Heart right ventricle (tissue), 16 donors: ENCODE measurements at regions not wholly inside any gene's neighbourhood (a gene's known extent, or its start where the extent isn't known, plus 50 kb on each side); places are given as distances from the start of the nearest gene placed in this dataset.

Experiments
- ATAC-seq, 8 donors: fragments of 200-7000 bp; cut with Tn5 transposase; one replicate each; pipeline ENCODE4 v1.9.1; 2020; ENCODE audit warnings: mild to moderate bottlenecking in 8 of 8, moderate library complexity in 8 of 8, moderate number of reproducible peaks in 1 of 8
- DNase-seq, 2 donors: peaks; one replicate each; pipeline ENCODE4 v3.0.0-alpha.2; 2020
- H3K27ac ChIP-seq, 10 donors: fragments of 200-600 bp; sonication (generic) in 2 of 10; one replicate each; pipeline versions ENCODE4 v1.5.0 to v1.8.0; 2020 to 2022; ENCODE audit warnings: mild to moderate bottlenecking in 3 of 10
- H3K27me3 ChIP-seq, 7 donors: fragments of 200-600 bp; one replicate each; pipeline ENCODE4 v1.8.0; 2021 to 2022; ENCODE audit warnings: mild to moderate bottlenecking in 2 of 7
- H3K36me3 ChIP-seq, 9 donors: fragments of 200-600 bp; sonication (generic) in 1 of 9; one replicate each; pipeline versions ENCODE4 v1.5.0 to v1.8.0; 2020 to 2022; ENCODE audit warnings: mild to moderate bottlenecking in 2 of 9
- H3K4me1 ChIP-seq, 9 donors: fragments of 200-600 bp; sonication (generic) in 1 of 9; one replicate each; pipeline versions ENCODE4 v1.5.0 to v1.8.0; 2020 to 2022; ENCODE audit warnings: mild to moderate bottlenecking in 4 of 9
- H3K4me3 ChIP-seq, 10 donors: fragments of 200-600 bp; sonication (generic) in 2 of 10; one replicate each; pipeline versions ENCODE4 v1.5.0 to v1.8.0; 2020 to 2022; ENCODE audit warnings: mild to moderate bottlenecking in 7 of 10, moderate library complexity in 2 of 10
- H3K9me3 ChIP-seq, 11 donors: fragments of 200-600 bp in 10 of 11; sonication (generic) in 2 of 11; one replicate each; pipeline versions ENCODE4 v1.5.0 to v1.8.0; 2013 to 2022; ENCODE audit warnings: mild to moderate bottlenecking in 2 of 11, control low read depth in 1 of 11, moderate library complexity in 1 of 11
- CTCF ChIP-seq, 9 donors: fragments of 200-600 bp; sonication (generic) in 2 of 9; IDR thresholded peaks; one replicate each; pipeline versions ENCODE4 v1.5.0 to v1.8.0; 2021 to 2022; ENCODE audit warnings: antibody characterized with exemption in 9 of 9, mild to moderate bottlenecking in 5 of 9, moderate library complexity in 1 of 9
- WGBS, 2 donors: extraction: QIAGEN DNeasy Blood & Tissue Kit; methylation state at CpG; one replicate each; pipeline ENCODE4 v1.1.7; 2013; ENCODE audit warnings: inconsistent platforms in 1 of 2; 5-methylcytosine and 5-hydroxymethylcytosine counted together
- intact Hi-C, 10 donors: fragments of 100-400 bp; cut with DNase I; formaldehyde crosslinking; loops; one replicate each; pipeline versions ENCODE4 v1.11.1 to v1.14.2; 2022
- donor health status: Arrhythmogenic right ventricular cardiomyopathy.
- donor health status: ischemic (EF 13 %, LVEDD 7.1; RV severe dilation, severe dysfunction).
- donor health status: healthy with polysubstance abuse.
- donor health status: DM: no; HTN: yes; CAD: no.
- donor health status: DM: no; HTN: no; CAD: no.
- donor health status: ischemic (EF 25% LVEDD 6.9; RV normal size, moderate dysfunction).
- donor health status: ischemic (EF 25% LVEDD 5.7; RV mildly dilated, moderate dysfunction).
- donor health status: healthy.
- donor health status: DM: yes; HTN: yes; CAD: no.
- donor health status: Ischemic cardiomyopathy.
- donor health status: ischemic (EF 35%, LVEDD 5.7; RV mildly dilated, moderate dysfunction).
- donor health status: nonischemic (EF 11% LVEDD 7.7; RV severe dilation, severe dysfunction).
- donor health status: DM: yes; HTN: yes; CAD: no.
- donor health status: PGD.
- donor health status: ischemic (EF 29% LVEDD 5.4; RV normal size, mild dysfunction).
- donor health status: nonischemic (EF 23%, LVEDD 6.1; RV moderate dilation, normal function).

- ATAC-seq (peak in 6 of 8 donors; percentile 36 to 69 (median 48)), DNase-seq (no peak)
- whole genome bisulfite sequencing, 2 donors, result 68 to 73% methylated on average over 5 of the region's 5 CpGs
- Histone ChIP-seq H3K4me1 (peaks cover 0 to 24% (median 7%) of the 10 kb centered on the region in 9 donors), H3K4me3 (no peak overlapping the region), H3K27ac (peak overlapping the region in 4 of 10 donors; percentile 3 to 53 (median 28)), H3K36me3 (no peaks in the 10 kb centered on the region), H3K9me3 (no peaks in the 10 kb centered on the region), H3K27me3 (no peaks in the 10 kb centered on the region)
- intact Hi-C loops, result no loop called here
- no peak for TF ChIP-seq CTCF (IDR thresholded peaks at IDR 0.05)
These were observed 90.8 kb downstream of the TBX19 start for GRCh38 chr1:168371477-168371876.

- no peak for ATAC-seq
- peak overlapping the region in 1 of 10 donors; percentile 8 for H3K27ac ChIP-seq
- WGBS, 2 donors, result 79 to 80% methylated on average over 3 of the region's 3 CpGs
- H3K9me3 ChIP-seq, result no peaks in the 10 kb centered on the region
- no peaks in the 10 kb centered on the region for H3K36me3 ChIP-seq
- H3K4me3 ChIP-seq, result no peak overlapping the region
- no peaks in the 10 kb centered on the region for H3K27me3 ChIP-seq
- intact Hi-C loops, result no loop called here
- peaks cover 0 to 24% (median 7%) of the 10 kb centered on the region in 9 donors for H3K4me1 ChIP-seq
- DNase-seq, result no peak
- no peak for TF ChIP-seq CTCF (IDR thresholded peaks at IDR 0.05)
These were observed 89.9 kb downstream of the TBX19 start for GRCh38 chr1:168370586-168370985.

GRCh38 chr1:168369655-168370054, 89.0 kb downstream of the TBX19 start:
- H3K4me1 ChIP-seq, result peaks cover 0 to 24% (median 7%) of the 10 kb centered on the region in 9 donors
- H3K4me3 ChIP-seq, result no peak overlapping the region
- ATAC-seq, result no peak
- no peaks in the 10 kb centered on the region for H3K27me3 ChIP-seq
- H3K27ac ChIP-seq, result no peak overlapping the region
- 87 to 94% methylated on average over 5 of the region's 5 CpGs for WGBS, 2 donors
- no peaks in the 10 kb centered on the region for H3K9me3 ChIP-seq
- DNase-seq, result no peak
- intact Hi-C loops, result no loop called here
- no peaks in the 10 kb centered on the region for H3K36me3 ChIP-seq
- TF ChIP-seq CTCF (IDR thresholded peaks at IDR 0.05), result no peak

GRCh38 chr1:168368131-168368530, 87.5 kb downstream of the TBX19 start:
- H3K9me3 ChIP-seq, result no peaks in the 10 kb centered on the region
- intact Hi-C loops, result no loop called here
- WGBS, 2 donors, result 75 to 77% methylated on average over 1 of the region's 1 CpG
- no peaks in the 10 kb centered on the region for H3K27me3 ChIP-seq
- ATAC-seq (no peak), DNase-seq (no peak)
- peaks cover 0 to 22% (median 7%) of the 10 kb centered on the region in 9 donors for H3K4me1 ChIP-seq
- no peak for TF ChIP-seq CTCF (IDR thresholded peaks at IDR 0.05)
- H3K36me3 ChIP-seq, result no peaks in the 10 kb centered on the region
- no peak overlapping the region for H3K27ac ChIP-seq
- no peak overlapping the region for H3K4me3 ChIP-seq
